Mesenchymal stem cell (in vitro differentiated cells and primary cell): ENCODE measurements at regions not wholly inside any gene's neighbourhood (a gene's known extent, or its start where the extent isn't known, plus 50 kb on each side); places are given as distances from the start of the nearest gene placed in this dataset.

Source experiments
- DNase-seq: peaks from one replicate; pipeline ENCODE4 v3.0.0-alpha.2; 2013
- H2AFZ ChIP-seq: one replicate; pipeline ENCODE4 v1.6.1; 2013; ENCODE audit warnings: low read depth, mild to moderate bottlenecking, control low read depth, inconsistent platforms, low read length, moderate library complexity
- H2AK5ac ChIP-seq: 2 replicates; pipeline ENCODE4 v1.6.1; 2013; ENCODE audit warnings: low read length, moderate library complexity, mild to moderate bottlenecking, inconsistent platforms; ENCODE audit not compliant: severe bottlenecking
- H2BK120ac ChIP-seq: one replicate; pipeline ENCODE4 v1.6.1; 2013; ENCODE audit warnings: low read depth, mild to moderate bottlenecking, inconsistent platforms, low read length, moderate library complexity
- H2BK12ac ChIP-seq, 2 experiments: one replicate each; pipeline ENCODE4 v1.6.1; 2013; ENCODE audit warnings: inconsistent platforms in 2 of 2, low read length in 2 of 2, mild to moderate bottlenecking in 2 of 2, moderate library complexity in 2 of 2, control low read depth in 1 of 2
- H2BK15ac ChIP-seq: one replicate; pipeline ENCODE4 v1.6.1; 2013; ENCODE audit warnings: mild to moderate bottlenecking, low read depth, inconsistent platforms; ENCODE audit not compliant: poor library complexity, severe bottlenecking
- H2BK5ac ChIP-seq: 2 replicates; pipeline ENCODE4 v1.6.1; 2013; ENCODE audit warnings: low read depth, mild to moderate bottlenecking, low read length, control low read depth, inconsistent platforms; ENCODE audit not compliant: poor library complexity, severe bottlenecking
- H3K14ac ChIP-seq, 2 experiments: one replicate each; pipeline ENCODE4 v1.6.1; 2013; ENCODE audit warnings: inconsistent platforms in 2 of 2, low read length in 2 of 2, control low read depth in 1 of 2, mild to moderate bottlenecking in 1 of 2, moderate library complexity in 1 of 2
- H3K18ac ChIP-seq, 2 experiments: one replicate each; pipeline ENCODE4 v1.6.1; 2013; ENCODE audit warnings: inconsistent platforms in 2 of 2, low read length in 2 of 2, control low read depth in 1 of 2, low read depth in 1 of 2, mild to moderate bottlenecking in 1 of 2
- H3K23ac ChIP-seq, 2 experiments: one replicate each; pipeline ENCODE4 v1.6.1; 2013; ENCODE audit warnings: inconsistent platforms in 2 of 2, low read length in 2 of 2, mild to moderate bottlenecking in 2 of 2, moderate library complexity in 2 of 2, control low read depth in 1 of 2
- H3K27ac ChIP-seq: 2 replicates; pipeline ENCODE4 v1.5.1; 2013; ENCODE audit warnings: mild to moderate bottlenecking, moderate library complexity, low read length, control low read depth, inconsistent platforms; ENCODE audit not compliant: poor library complexity, severe bottlenecking
- H3K27me3 ChIP-seq, 2 experiments: 2 replicates each; pipeline versions ENCODE4 v1.6.1 to v1.7.0; 2013; ENCODE audit warnings: low read length in 2 of 2, mild to moderate bottlenecking in 2 of 2, moderate library complexity in 2 of 2, control low read depth in 1 of 2, inconsistent platforms in 1 of 2; ENCODE audit not compliant: control insufficient read depth in 1 of 2, insufficient read depth in 1 of 2
- H3K36me3 ChIP-seq, 2 experiments: 2 replicates each; pipeline versions ENCODE4 v1.6.1 to v1.7.0; 2013; ENCODE audit warnings: low read length in 2 of 2, control low read depth in 1 of 2, inconsistent platforms in 1 of 2, low read depth in 1 of 2, mild to moderate bottlenecking in 1 of 2; ENCODE audit not compliant: insufficient read depth in 2 of 2, control insufficient read depth in 1 of 2
- H3K4ac ChIP-seq, 2 experiments: one replicate each; pipeline ENCODE4 v1.6.1; 2013; ENCODE audit warnings: inconsistent platforms in 2 of 2, low read length in 2 of 2, mild to moderate bottlenecking in 2 of 2, moderate library complexity in 2 of 2, control low read depth in 1 of 2, low read depth in 1 of 2
- H3K4me1 ChIP-seq: 2 replicates; pipeline ENCODE4 v1.6.1; 2013; ENCODE audit warnings: low read depth, low read length, control low read depth; ENCODE audit not compliant: control insufficient read depth, insufficient read depth
- H3K4me2 ChIP-seq: 2 replicates; pipeline ENCODE4 v1.6.1; 2013; ENCODE audit warnings: low read length, mild to moderate bottlenecking, inconsistent platforms; ENCODE audit not compliant: poor library complexity, severe bottlenecking
- H3K4me3 ChIP-seq, 2 experiments: 2 replicates each; pipeline versions ENCODE4 v1.5.1 to v1.7.0; 2013; ENCODE audit warnings: low read length in 2 of 2, mild to moderate bottlenecking in 2 of 2, control low read depth in 1 of 2, low read depth in 1 of 2; ENCODE audit not compliant: insufficient read depth in 1 of 2
- H3K79me1 ChIP-seq: replicated peaks from 2 replicates; pipeline ENCODE4 v1.6.1; 2013; ENCODE audit warnings: mild to moderate bottlenecking, control low read depth, low read length, inconsistent platforms; ENCODE audit not compliant: poor library complexity, severe bottlenecking
- H3K9ac ChIP-seq: 2 replicates; pipeline ENCODE4 v1.7.0; 2013; ENCODE audit warnings: mild to moderate bottlenecking, low read length, moderate library complexity
- H3K9me3 ChIP-seq: 2 replicates; pipeline ENCODE4 v1.7.0; 2013; ENCODE audit warnings: mild to moderate bottlenecking, low read length; ENCODE audit not compliant: control insufficient read depth
- H4K8ac ChIP-seq: one replicate; pipeline ENCODE4 v1.6.1; 2013; ENCODE audit warnings: inconsistent platforms, mild to moderate bottlenecking, low read length, moderate library complexity
- H4K91ac ChIP-seq: one replicate; pipeline ENCODE4 v1.6.1; 2013; ENCODE audit warnings: mild to moderate bottlenecking, low read length, inconsistent platforms
- WGBS: methylation state at CpG from one replicate; pipeline ENCODE4 v1.1.7; 2013; ENCODE audit warnings: mixed read lengths; 5-methylcytosine and 5-hydroxymethylcytosine counted together

- Histone ChIP-seq H2BK12ac (no peak overlapping the region), H4K8ac (no peak overlapping the region), H4K91ac (no peak overlapping the region), H3K4me2 (no peak overlapping the region), H3K27ac (peak overlapping the region; percentile 87), H3K4me3 (no peak overlapping the region), H2BK15ac (no peak overlapping the region), H3K36me3 (peaks cover 0 to 2% of the 10 kb centered on the region in 2 experiments), H2AFZ (no peak overlapping the region), H3K23ac (no peak overlapping the region), H3K18ac (no peak overlapping the region), H2BK5ac (no peak overlapping the region), H3K79me1 (no peaks in the 10 kb centered on the region), H3K9me3 (no peaks in the 10 kb centered on the region), H3K9ac (no peak overlapping the region), H3K4me1 (peaks cover 25% of the 10 kb centered on the region), H3K4ac (no peak overlapping the region), H3K14ac (no peak overlapping the region), H3K27me3 (peaks cover 0 to 9% of the 10 kb centered on the region in 2 experiments), H2AK5ac (no peak overlapping the region), H2BK120ac (no peak overlapping the region)
- WGBS: 81% methylated on average over 3 of the region's 3 CpGs
- DNase-seq: no peak
These were observed 107.7 kb upstream of the C1QTNF9B start for GRCh38 chr13:24004971-24005370.

- Histone ChIP-seq H2BK5ac (no peak overlapping the region), H2BK12ac (no peak overlapping the region), H4K91ac (no peak overlapping the region), H3K9me3 (no peaks in the 10 kb centered on the region), H3K9ac (no peak overlapping the region), H3K79me1 (no peaks in the 10 kb centered on the region), H3K4me2 (peak overlapping the region; percentile 48), H4K8ac (no peak overlapping the region), H3K23ac (no peak overlapping the region), H2AK5ac (no peak overlapping the region), H3K27ac (peak overlapping the region; percentile 87), H2AFZ (no peak overlapping the region), H2BK15ac (no peak overlapping the region), H3K36me3 (peaks cover 0 to 2% of the 10 kb centered on the region in 2 experiments), H3K18ac (no peak overlapping the region), H3K14ac (no peak overlapping the region), H3K4me3 (no peak overlapping the region), H2BK120ac (no peak overlapping the region), H3K4ac (no peak overlapping the region), H3K27me3 (peaks cover 0 to 6% of the 10 kb centered on the region in 2 experiments), H3K4me1 (peaks cover 25% of the 10 kb centered on the region)
- WGBS: 58% methylated on average over 3 of the region's 4 CpGs
- no peak for DNase-seq
These were observed 108.5 kb upstream of the C1QTNF9B start for GRCh38 chr13:24005755-24006281.

- 83% methylated on average over 17 of the region's 17 CpGs for WGBS
These were observed 109.4 kb upstream of the C1QTNF9B start for GRCh38 chr13:24006520-24007248.

GRCh38 chr13:24007979-24008620 lies 110.8 kb upstream of the C1QTNF9B start:
- Histone ChIP-seq H3K36me3 (peaks cover 0 to 3% of the 10 kb centered on the region in 2 experiments), H3K4me3 (no peak overlapping the region), H4K8ac (no peak overlapping the region), H2BK5ac (no peak overlapping the region), H3K27me3 (peaks cover 0 to 7% of the 10 kb centered on the region in 2 experiments), H3K4ac (no peak overlapping the region), H2BK12ac (no peak overlapping the region), H3K14ac (peak overlapping the region in 1 of 2 experiments; percentile 18), H3K9ac (no peak overlapping the region), H3K27ac (no peak overlapping the region), H2AK5ac (peak overlapping the region; percentile 41), H3K18ac (no peak overlapping the region), H2BK15ac (no peak overlapping the region), H3K4me1 (peaks cover 25% of the 10 kb centered on the region), H4K91ac (no peak overlapping the region), H3K9me3 (no peaks in the 10 kb centered on the region), H3K79me1 (no peaks in the 10 kb centered on the region), H3K4me2 (no peak overlapping the region), H2AFZ (no peak overlapping the region), H3K23ac (no peak overlapping the region), H2BK120ac (no peak overlapping the region)
- 95% methylated on average over 8 of the region's 9 CpGs for WGBS
- no peak for DNase-seq

More at GRCh38 chr13:24006520-24007248, 109.4 kb upstream of the C1QTNF9B start:
- Histone ChIP-seq H3K9ac (no peak overlapping the region), H4K8ac (no peak overlapping the region), H3K23ac (no peak overlapping the region), H3K4me3 (no peak overlapping the region), H3K27me3 (peaks cover 0 to 8% of the 10 kb centered on the region in 2 experiments), H2BK15ac (no peak overlapping the region), H2AK5ac (peak overlapping the region; percentile 20), H2BK120ac (no peak overlapping the region), H3K36me3 (no peaks in the 10 kb centered on the region), H3K27ac (peak overlapping the region; percentile 28), H2AFZ (no peak overlapping the region), H2BK12ac (no peak overlapping the region), H3K4me1 (peaks cover 25% of the 10 kb centered on the region), H3K14ac (no peak overlapping the region), H4K91ac (no peak overlapping the region), H3K18ac (no peak overlapping the region), H3K4ac (no peak overlapping the region), H3K79me1 (no peaks in the 10 kb centered on the region), H3K9me3 (no peaks in the 10 kb centered on the region), H2BK5ac (no peak overlapping the region), H3K4me2 (no peak overlapping the region)
- no peak for DNase-seq
